ENCODE measurements at regions not wholly inside any gene's neighbourhood (a gene's known extent, or its start where the extent isn't known, plus 50 kb on each side); places are given as distances from the start of the nearest gene placed in this dataset.

- intact Hi-C loops (cut with micrococcal nuclease; ENCODE audit: unreplicated experiment), result no loop called here
- no peaks in the 10 kb centered on the region for H3K36me3 ChIP-seq (ENCODE audit: insufficient read depth, low read length)
- ChIA-PET POLR2A (no interaction called here), CTCF (ENCODE audit: unreplicated experiment) (no interaction called here)
- no peak for TF ChIP-seq EZH2phosphoT487 (IDR thresholded peaks at IDR 0.05; ENCODE audit: borderline replicate concordance, low read depth, low read length)
- TF ChIP-seq, protein P1, sequence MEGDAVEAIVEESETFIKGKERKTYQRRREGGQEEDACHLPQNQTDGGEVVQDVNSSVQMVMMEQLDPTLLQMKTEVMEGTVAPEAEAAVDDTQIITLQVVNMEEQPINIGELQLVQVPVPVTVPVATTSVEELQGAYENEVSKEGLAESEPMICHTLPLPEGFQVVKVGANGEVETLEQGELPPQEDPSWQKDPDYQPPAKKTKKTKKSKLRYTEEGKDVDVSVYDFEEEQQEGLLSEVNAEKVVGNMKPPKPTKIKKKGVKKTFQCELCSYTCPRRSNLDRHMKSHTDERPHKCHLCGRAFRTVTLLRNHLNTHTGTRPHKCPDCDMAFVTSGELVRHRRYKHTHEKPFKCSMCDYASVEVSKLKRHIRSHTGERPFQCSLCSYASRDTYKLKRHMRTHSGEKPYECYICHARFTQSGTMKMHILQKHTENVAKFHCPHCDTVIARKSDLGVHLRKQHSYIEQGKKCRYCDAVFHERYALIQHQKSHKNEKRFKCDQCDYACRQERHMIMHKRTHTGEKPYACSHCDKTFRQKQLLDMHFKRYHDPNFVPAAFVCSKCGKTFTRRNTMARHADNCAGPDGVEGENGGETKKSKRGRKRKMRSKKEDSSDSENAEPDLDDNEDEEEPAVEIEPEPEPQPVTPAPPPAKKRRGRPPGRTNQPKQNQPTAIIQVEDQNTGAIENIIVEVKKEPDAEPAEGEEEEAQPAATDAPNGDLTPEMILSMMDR (conservative IDR thresholded peaks at IDR 0.05; ENCODE audit: low read length), result no peak
- H3K4me1 ChIP-seq (ENCODE audit: insufficient read depth, low read length, poor library complexity, severe bottlenecking), result no peaks in the 10 kb centered on the region
- H3K9me2 ChIP-seq (ENCODE audit: insufficient read depth, low read length), result no peaks in the 10 kb centered on the region
- no peaks in the 10 kb centered on the region for H4K20me1 ChIP-seq (ENCODE audit: insufficient read depth, low read length)
- H3K27ac ChIP-seq (ENCODE audit: low read depth, low read length, poor library complexity, severe bottlenecking), result no peak overlapping the region
- BruUV-seq (replicated peaks), result no TSS peak
- no peak overlapping the region for H3K4me3 ChIP-seq (ENCODE audit: low read depth, low read length, poor library complexity, severe bottlenecking)
- H3K9me3 ChIP-seq (ENCODE audit: low read length), result no peaks in the 10 kb centered on the region
- no peak for DNase-seq (ENCODE audit: low spot score)
- H2AFZ ChIP-seq (ENCODE audit: low read length), result no peak overlapping the region
- H3K79me2 ChIP-seq (ENCODE audit: insufficient read depth, low read depth, low read length), result no peaks in the 10 kb centered on the region
- no peak overlapping the region for H3K4me2 ChIP-seq (ENCODE audit: low read length)
Observed at GRCh38 chr2:14234911-14235310, 397.6 kb upstream of the LRATD1 start.

GRCh38 chr2:14235667-14236066 lies 396.9 kb upstream of the LRATD1 start:
- Histone ChIP-seq H4K20me1 (ENCODE audit: insufficient read depth, low read length) (no peaks in the 10 kb centered on the region), H3K36me3 (ENCODE audit: insufficient read depth, low read length) (no peaks in the 10 kb centered on the region), H3K9me2 (ENCODE audit: insufficient read depth, low read length) (no peaks in the 10 kb centered on the region), H2AFZ (ENCODE audit: low read length) (no peak overlapping the region), H3K27ac (ENCODE audit: low read depth, low read length, poor library complexity, severe bottlenecking) (no peak overlapping the region), H3K9me3 (ENCODE audit: low read length) (no peaks in the 10 kb centered on the region), H3K4me3 (ENCODE audit: low read depth, low read length, poor library complexity, severe bottlenecking) (no peak overlapping the region), H3K4me2 (ENCODE audit: low read length) (no peak overlapping the region), H3K4me1 (ENCODE audit: insufficient read depth, low read length, poor library complexity, severe bottlenecking) (no peaks in the 10 kb centered on the region), H3K79me2 (ENCODE audit: insufficient read depth, low read depth, low read length) (no peaks in the 10 kb centered on the region)
- DNase-seq (ENCODE audit: low spot score), result no peak
- TF ChIP-seq, protein P1 (conservative IDR thresholded peaks at IDR 0.05; ENCODE audit: low read length), result no peak
- TF ChIP-seq EZH2phosphoT487 (IDR thresholded peaks at IDR 0.05; ENCODE audit: borderline replicate concordance, low read depth, low read length), result no peak
- intact Hi-C loops (cut with micrococcal nuclease; ENCODE audit: unreplicated experiment), result no loop called here
- ChIA-PET POLR2A (no interaction called here), CTCF (ENCODE audit: unreplicated experiment) (no interaction called here)
- BruUV-seq (replicated peaks), result no TSS peak

DNA sequence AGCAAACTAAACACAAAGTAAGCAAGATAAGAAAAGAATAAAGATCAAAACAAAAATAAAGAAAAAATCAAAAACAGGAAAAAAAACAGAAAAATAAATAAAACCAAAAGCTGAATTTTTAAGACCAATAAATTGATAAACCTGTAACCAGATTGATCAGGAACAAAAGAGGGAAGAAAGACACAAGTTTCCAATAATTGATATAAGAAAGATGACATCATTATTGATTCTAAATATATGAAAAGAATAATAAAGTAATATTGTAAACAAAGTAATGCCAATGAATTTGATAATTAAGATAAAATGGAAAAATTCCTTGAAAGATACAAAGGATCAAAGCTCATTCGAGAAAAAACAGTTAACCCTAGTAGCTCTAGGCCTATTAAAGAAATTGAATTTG lies 394.6 kb upstream of the LRATD1 start:
- no peak for DNase-seq (ENCODE audit: low spot score)
- Histone ChIP-seq H3K36me3 (ENCODE audit: insufficient read depth, low read length) (no peaks in the 10 kb centered on the region), H3K4me2 (ENCODE audit: low read length) (no peak overlapping the region), H3K27ac (ENCODE audit: low read depth, low read length, poor library complexity, severe bottlenecking) (no peak overlapping the region), H2AFZ (ENCODE audit: low read length) (no peak overlapping the region), H3K4me1 (ENCODE audit: insufficient read depth, low read length, poor library complexity, severe bottlenecking) (no peaks in the 10 kb centered on the region), H3K79me2 (ENCODE audit: insufficient read depth, low read depth, low read length) (no peaks in the 10 kb centered on the region), H4K20me1 (ENCODE audit: insufficient read depth, low read length) (no peaks in the 10 kb centered on the region), H3K4me3 (ENCODE audit: low read depth, low read length, poor library complexity, severe bottlenecking) (no peak overlapping the region), H3K9me2 (ENCODE audit: insufficient read depth, low read length) (no peaks in the 10 kb centered on the region), H3K9me3 (ENCODE audit: low read length) (no peaks in the 10 kb centered on the region)
- no TSS peak for BruUV-seq (replicated peaks)
- ChIA-PET CTCF (ENCODE audit: unreplicated experiment) (no interaction called here), POLR2A (no interaction called here)
- TF ChIP-seq, protein P1 (conservative IDR thresholded peaks at IDR 0.05; ENCODE audit: low read length), result no peak
- intact Hi-C loops (cut with micrococcal nuclease; ENCODE audit: unreplicated experiment), result no loop called here
